COR-L47 (cell line): ENCODE measurements at regions not wholly inside any gene's neighbourhood (a gene's known extent, or its start where the extent isn't known, plus 50 kb on each side); places are given as distances from the start of the nearest gene placed in this dataset.

Experiments
- DNase-seq: peaks from one replicate; lab custom pipeline; 2025; lab: John Stamatoyannopoulos, UW

DNA sequence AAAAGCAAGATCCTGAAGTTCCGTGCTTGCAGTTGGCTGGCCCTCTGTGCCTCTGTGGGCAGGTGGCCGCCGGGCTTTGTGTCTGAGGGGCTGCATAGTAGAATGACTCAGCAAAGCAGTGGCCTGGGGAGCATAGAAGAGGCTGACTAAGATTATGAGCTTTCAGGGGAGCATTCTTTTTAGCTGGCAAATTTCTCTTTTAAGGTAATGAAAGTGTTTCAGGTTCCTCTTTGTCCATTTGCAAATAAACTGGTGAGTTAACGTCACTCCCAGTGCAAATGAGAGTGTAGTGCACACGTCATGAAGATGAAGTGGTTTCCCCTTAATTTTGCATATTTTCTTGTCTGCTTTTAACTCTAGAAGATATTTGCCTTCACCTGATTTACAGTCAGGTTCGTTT, 98.6 kb downstream of the BCL2L11 start:
- no peak for DNase-seq

GRCh38 chr2:111219734-111220505, 99.2 kb downstream of the BCL2L11 start:
- no peak for DNase-seq

GRCh38 chr2:111220962-111221361, 100.2 kb downstream of the BCL2L11 start:
- no peak for DNase-seq

DNA sequence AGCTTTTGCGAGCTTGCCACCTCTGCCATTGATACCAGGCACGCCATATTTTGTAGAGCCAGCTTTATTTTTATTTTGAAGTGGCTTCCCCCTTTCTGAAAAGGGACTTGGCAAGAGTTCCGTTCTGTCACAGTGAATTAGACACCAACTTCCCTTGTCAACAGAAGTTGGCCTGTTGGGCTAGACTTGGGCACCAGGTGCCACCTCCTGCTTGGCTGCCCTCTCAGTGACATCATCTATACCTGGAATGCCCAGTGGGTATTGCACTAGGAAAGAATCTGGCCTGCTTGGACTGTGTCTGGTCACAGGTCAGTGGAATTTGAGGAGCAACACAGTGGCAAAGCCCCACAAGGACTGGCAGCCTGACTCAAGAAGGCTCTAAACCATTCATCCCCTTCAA, 101.0 kb downstream of the BCL2L11 start:
- no peak for DNase-seq

- no peak for DNase-seq
Observed at GRCh38 chr2:111222204-111222866, 101.6 kb downstream of the BCL2L11 start.

DNA sequence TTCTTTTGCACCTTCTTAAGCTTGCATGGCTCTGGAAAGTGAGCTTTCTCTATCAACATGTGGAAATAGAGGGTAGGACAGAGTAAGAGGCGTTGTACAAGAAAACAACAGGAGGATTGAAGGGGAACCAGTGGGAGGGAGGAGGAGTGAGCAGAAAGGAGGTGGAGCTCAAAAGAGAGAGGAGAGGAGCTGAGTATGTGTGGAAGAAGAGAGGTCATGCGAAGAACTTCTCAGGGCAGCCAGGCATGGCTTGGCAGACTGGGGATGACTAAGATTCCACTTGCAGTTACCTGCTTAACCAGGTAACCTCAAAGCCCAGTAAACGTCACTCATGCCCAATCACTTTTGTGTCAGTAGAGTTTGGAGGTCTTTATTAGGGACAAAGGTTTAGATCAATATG, 105.1 kb downstream of the BCL2L11 start:
- DNase-seq = no peak

DNA sequence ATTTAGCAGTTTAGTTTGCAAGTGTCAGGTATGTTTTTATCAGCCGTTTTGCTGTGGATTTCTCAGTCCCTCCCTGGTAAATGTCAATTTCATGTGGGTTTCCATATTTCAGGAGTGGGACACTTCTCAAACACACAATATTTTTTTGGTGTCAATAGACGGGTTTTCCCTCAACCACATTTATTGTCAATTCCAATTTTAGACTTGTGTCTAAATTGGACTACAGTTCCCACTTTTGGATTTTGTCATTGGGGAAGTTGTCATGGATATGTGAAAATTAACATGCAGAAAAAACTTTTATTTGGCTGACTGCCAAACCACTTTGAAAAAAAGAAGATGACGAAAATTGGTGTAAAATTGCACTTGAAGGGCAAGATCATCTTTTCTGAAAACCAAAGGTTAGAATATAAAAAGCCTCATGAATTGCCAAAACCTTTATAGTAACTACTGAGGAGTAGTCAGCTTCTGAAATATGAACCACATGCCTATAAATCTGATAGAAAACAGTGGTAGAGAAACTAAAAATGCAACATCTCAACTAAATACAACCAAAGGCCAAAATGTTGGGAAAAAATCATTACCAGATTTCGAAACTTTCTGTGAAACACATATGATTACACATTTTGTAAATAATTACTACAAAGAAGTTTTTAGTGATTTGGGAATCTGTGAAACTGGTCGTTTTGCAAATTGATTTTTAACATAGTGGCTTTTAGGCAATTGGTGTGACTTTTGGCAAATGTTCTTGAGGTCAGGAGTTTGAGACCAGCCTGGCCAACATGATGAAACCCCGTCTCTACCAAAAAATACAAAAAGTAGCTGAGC, 106.4 kb downstream of the BCL2L11 start:
- no peak for DNase-seq

GRCh38 chr2:111227716-111228141, 107.0 kb downstream of the BCL2L11 start:
- no peak for DNase-seq

- no peak for DNase-seq
Observed at GRCh38 chr2:111231532-111232252, 111.0 kb downstream of the BCL2L11 start.

- DNase-seq = no peak
Observed at GRCh38 chr2:111235192-111236015, 114.7 kb downstream of the BCL2L11 start.

GRCh38 chr2:111236025-111236424, 115.3 kb downstream of the BCL2L11 start:
- no peak for DNase-seq

DNA sequence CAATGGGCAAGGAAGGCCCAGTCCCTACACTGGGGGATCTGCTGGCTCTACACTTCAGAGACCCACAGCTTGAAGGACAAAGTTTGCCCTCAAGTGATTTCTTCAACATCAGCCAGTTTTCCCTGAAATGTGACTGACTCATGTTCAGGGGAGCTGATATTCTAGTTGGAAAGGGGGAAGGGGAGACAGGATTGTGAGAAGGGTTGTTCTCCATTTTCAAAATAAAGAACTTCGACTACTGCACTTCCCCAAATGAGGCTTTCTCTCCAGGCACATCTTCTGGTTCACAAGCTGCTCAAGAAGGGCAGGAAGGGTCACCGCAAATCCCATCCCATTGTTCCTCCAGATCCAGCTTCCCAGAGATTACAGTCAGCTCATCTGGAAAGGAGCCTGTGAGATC, 117.6 kb downstream of the BCL2L11 start:
- DNase-seq = no peak

GRCh38 chr2:111239107-111239506, 118.4 kb downstream of the BCL2L11 start:
- DNase-seq = no peak

DNA sequence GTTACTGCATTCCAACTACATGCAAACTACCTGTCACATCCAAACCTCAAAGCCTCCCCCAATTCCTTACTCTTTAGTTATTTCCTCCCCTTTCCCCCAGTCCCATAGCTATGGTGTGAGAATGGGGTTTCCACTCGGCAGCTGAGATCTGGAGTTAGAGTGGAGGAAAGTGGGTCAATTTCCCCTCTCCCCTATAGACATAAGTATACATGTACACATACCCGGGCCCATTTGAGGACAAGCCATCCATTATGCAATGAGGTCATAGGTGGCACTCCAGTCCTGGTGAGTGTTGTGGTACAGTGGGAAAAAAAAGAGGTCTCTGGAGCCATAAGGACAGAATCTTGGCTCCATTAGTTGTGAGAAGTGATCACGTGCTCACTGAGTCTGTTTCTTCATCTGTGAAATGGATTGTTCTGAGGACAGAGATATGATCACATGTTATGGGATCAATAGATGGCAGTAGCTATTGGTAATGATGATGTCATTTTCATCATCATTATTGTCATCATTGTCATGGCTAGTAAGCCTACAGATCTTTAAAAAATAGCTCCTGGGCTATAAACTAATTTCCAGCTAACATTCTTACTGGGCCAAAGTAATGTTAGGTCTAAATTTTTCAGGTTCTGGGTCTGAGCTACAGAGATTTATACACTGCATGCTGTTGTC, 119.0 kb downstream of the BCL2L11 start:
- DNase-seq = no peak

DNA sequence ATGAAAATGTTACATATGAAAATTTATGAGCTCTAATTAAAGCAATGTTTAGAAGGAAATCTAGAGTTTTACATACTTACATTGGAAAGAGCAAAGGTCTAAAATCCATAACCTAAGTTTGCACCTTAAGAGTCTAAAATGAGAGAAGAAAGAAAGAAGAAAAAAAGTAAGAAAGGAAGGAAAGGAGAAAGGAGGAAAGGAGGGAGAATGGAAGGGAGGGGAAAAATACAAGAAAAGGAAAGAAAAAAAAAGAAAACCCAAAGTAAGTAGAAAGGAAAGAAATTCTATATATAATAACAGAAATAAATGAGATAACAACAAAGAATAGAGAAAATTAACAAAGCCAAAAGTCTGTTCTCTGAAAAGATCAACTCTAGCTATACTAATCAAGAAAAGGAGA, 122.6 kb downstream of the BCL2L11 start:
- no peak for DNase-seq

GRCh38 chr2:111244864-111245263, 124.2 kb downstream of the BCL2L11 start:
- no peak for DNase-seq

DNA sequence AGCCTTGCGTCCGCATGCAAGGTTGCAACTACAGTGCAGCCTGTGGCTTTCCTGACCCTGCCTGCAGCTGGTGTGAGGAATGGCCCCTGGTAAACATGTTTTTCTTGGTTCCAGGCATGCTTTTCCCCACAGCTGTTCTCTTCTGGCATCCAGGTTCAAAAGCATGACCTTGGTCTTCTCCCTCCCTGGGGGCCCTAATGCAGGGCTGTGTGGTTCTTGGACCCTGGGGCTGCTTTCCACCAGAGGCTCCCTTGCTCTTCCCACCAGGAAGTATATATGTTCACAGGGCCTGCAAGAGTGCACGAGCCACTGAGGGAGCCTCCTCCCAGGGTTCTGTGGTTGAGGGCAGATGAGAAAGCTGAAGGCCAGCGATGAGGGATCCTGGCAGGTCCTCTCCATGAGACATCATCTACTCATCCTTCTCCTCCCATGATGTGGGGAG, 125.9 kb downstream of the BCL2L11 start:
- DNase-seq = no peak

DNA sequence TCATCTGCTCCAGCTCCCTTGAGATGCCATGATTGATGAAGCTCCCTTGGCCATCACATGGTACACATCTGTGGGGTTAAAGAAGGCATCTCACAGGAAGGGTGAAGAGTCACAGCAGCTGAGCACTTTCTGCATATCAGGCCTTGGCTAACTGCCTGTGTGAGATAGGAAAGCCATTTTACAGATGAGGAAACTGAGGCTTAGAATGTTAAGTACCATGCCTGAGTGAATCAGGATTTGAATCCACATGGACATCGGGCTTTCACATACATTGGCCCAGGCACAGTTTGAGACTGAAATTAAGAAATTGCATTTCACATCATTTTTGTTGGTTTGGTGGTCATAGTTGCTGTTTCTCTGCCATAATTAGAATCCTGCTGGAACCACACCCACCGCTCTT, 126.8 kb downstream of the BCL2L11 start:
- no peak for DNase-seq

DNA sequence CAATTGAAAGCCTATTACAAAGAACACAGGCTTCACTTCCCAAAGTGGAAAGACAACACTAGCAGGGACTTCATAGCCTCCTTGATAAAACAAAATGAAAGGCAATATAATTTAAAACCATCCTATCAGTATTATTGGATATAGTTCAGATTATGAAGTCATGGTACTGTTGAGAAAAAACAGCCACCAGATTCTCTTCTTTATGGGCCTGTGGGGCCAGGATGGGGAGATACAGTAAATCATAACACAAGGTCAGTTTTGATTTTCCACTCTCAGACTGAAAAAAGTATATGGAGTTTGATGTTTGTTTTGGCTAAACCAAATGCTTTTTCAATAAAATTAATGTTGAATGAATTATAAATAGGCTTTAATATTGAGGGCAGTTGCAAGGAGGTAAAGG, 129.1 kb downstream of the BCL2L11 start:
- DNase-seq = no peak

- DNase-seq = no peak
Observed at GRCh38 chr2:111250448-111251030, 129.8 kb downstream of the BCL2L11 start.
